ENCODE measurements at regions not wholly inside any gene's neighbourhood (a gene's known extent, or its start where the extent isn't known, plus 50 kb on each side); places are given as distances from the start of the nearest gene placed in this dataset.
"Not testable (repeated sequence)": the region's sequence is repeated elsewhere in the genome, so short reads cannot be mapped to it uniquely, and the experiment has no call there.

GRCh38 chr4:170464614-170465197 is 374.9 kb upstream of the AADAT start:
- Mint-ChIP-seq H3K36me3 (peaks cover 0 to 3% (median 0%) of the 10 kb centered on the region in 5 donors), H3K4me1 (no peaks in the 10 kb centered on the region), H3K9me3 (peaks cover 0 to 8% (median 2%) of the 10 kb centered on the region in 11 donors), H3K4me3 (no peak overlapping the region), H3K27ac (no peak overlapping the region), H3K27me3 (no peaks in the 10 kb centered on the region)
- Histone ChIP-seq H3K36me3 (ENCODE audit: control insufficient read depth in 2 of 3, insufficient read depth in 3 of 3, low read length in 3 of 3) (no peaks in the 10 kb centered on the region), H3K4me1 (ENCODE audit: control insufficient read depth in 2 of 2, insufficient read depth in 2 of 2, low read length in 2 of 2) (no peaks in the 10 kb centered on the region), H3K4me3 (ENCODE audit: low read length) (no peak overlapping the region), H3K27ac (ENCODE audit: low read depth, low read length) (no peak overlapping the region), H3K27me3 (ENCODE audit: control insufficient read depth in 2 of 2, insufficient read depth in 2 of 2, low read length in 2 of 2) (no peaks in the 10 kb centered on the region), H3K9me3 (ENCODE audit: control insufficient read depth in 2 of 3, low read length in 3 of 3) (no peaks in the 10 kb centered on the region)
- ChIA-PET POLR2A (no interaction called here), CTCF (no interaction called here)
- no peak for DNase-seq
- intact Hi-C loops (cut with micrococcal nuclease), result no loop called here
- no peak for ATAC-seq

DNA sequence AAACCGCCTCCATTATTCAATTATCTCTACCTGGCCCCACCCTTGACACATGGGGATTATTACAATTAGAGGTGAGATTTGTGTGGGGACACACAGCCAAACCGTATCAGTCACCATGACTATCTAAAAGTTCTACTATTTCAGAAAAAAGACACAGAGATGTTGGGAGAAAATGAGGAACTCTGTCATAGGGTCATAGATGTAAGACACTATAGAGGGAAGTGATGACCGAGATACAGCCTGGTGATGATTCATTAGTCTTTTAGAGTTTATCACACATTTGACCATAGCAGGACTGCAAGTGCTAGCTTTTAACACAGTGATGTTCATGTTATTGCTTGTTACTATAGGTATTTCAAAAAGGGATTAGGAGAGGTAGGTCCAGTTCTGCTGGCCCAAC is 357.0 kb upstream of the AADAT start:
- intact Hi-C loops (cut with micrococcal nuclease), result no loop called here
- CTCF ChIA-PET, result no interaction called here
- Histone ChIP-seq H3K27me3 (ENCODE audit: control insufficient read depth in 2 of 2, insufficient read depth in 2 of 2, low read length in 2 of 2) (no peaks in the 10 kb centered on the region), H3K4me1 (ENCODE audit: control insufficient read depth in 2 of 2, insufficient read depth in 2 of 2, low read length in 2 of 2) (no peaks in the 10 kb centered on the region), H3K36me3 (ENCODE audit: control insufficient read depth in 2 of 3, insufficient read depth in 3 of 3, low read length in 3 of 3) (no peaks in the 10 kb centered on the region), H3K27ac (ENCODE audit: low read depth, low read length) (no peak overlapping the region), H3K4me3 (ENCODE audit: low read length) (no peak overlapping the region), H3K9me3 (ENCODE audit: control insufficient read depth in 2 of 3, low read length in 3 of 3) (no peaks in the 10 kb centered on the region)
- peaks cover 0 to 20% (median 2%) of the 10 kb centered on the region in 11 donors for H3K9me3 Mint-ChIP-seq
- POLR2A ChIA-PET, result no interaction called here
- H3K27me3 Mint-ChIP-seq, result no peaks in the 10 kb centered on the region
- H3K27ac Mint-ChIP-seq, result no peak overlapping the region
- no peak for ATAC-seq
- H3K36me3 Mint-ChIP-seq, result no peaks in the 10 kb centered on the region
- no peak overlapping the region for H3K4me3 Mint-ChIP-seq
- no peak for DNase-seq
- H3K4me1 Mint-ChIP-seq, result no peaks in the 10 kb centered on the region

DNA sequence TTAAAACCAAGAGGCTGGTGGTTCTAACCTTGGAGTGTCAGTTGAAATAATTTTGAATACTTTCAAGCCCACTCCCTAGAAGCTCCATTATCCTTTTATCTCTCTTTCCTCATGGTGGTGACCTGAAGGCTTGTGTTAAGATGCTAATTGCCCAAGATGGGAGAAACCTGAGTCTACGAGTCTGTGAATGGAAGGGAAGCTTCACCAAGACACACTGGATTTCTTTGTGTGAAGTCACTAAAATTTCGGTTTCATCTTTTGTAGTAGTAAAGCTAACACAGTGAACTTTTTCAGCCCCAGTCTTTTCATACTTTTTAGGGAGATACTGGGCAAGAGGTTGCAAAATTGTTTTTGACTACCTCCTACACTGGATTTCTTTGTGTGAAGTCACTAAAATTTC is 351.4 kb upstream of the AADAT start:
- H3K4me3 ChIP-seq (ENCODE audit: low read length); DNase-seq; H3K27ac ChIP-seq (ENCODE audit: low read depth, low read length); H3K36me3 Mint-ChIP-seq; H3K4me1 Mint-ChIP-seq; H3K4me1 ChIP-seq (ENCODE audit: control insufficient read depth in 2 of 2, insufficient read depth in 2 of 2, low read length in 2 of 2); H3K27me3 ChIP-seq (ENCODE audit: control insufficient read depth in 2 of 2, insufficient read depth in 2 of 2, low read length in 2 of 2); H3K9me3 ChIP-seq (ENCODE audit: control insufficient read depth in 2 of 3, low read length in 3 of 3); POLR2A ChIA-PET; CTCF ChIA-PET; ATAC-seq; intact Hi-C loops (cut with micrococcal nuclease); H3K4me3 Mint-ChIP-seq; H3K27ac Mint-ChIP-seq; H3K36me3 ChIP-seq (ENCODE audit: control insufficient read depth in 2 of 3, insufficient read depth in 3 of 3, low read length in 3 of 3); H3K27me3 Mint-ChIP-seq: not testable (repeated sequence)
- H3K9me3 Mint-ChIP-seq, result peaks cover 0 to 13% (median 5%) of the 10 kb centered on the region in 11 donors

GRCh38 chr4:170428929-170429328 is 339.2 kb upstream of the AADAT start:
- Histone ChIP-seq H3K27me3 (ENCODE audit: control insufficient read depth in 2 of 2, insufficient read depth in 2 of 2, low read length in 2 of 2) (no peaks in the 10 kb centered on the region), H3K4me1 (ENCODE audit: control insufficient read depth in 2 of 2, insufficient read depth in 2 of 2, low read length in 2 of 2) (no peaks in the 10 kb centered on the region), H3K9me3 (ENCODE audit: control insufficient read depth in 2 of 3, low read length in 3 of 3) (no peaks in the 10 kb centered on the region), H3K4me3 (ENCODE audit: low read length) (no peak overlapping the region), H3K27ac (ENCODE audit: low read depth, low read length) (no peak overlapping the region), H3K36me3 (ENCODE audit: control insufficient read depth in 2 of 3, insufficient read depth in 3 of 3, low read length in 3 of 3) (no peaks in the 10 kb centered on the region)
- no peak for DNase-seq
- Mint-ChIP-seq H3K4me1 (no peaks in the 10 kb centered on the region), H3K4me3 (no peak overlapping the region), H3K27ac (no peak overlapping the region), H3K9me3 (peaks cover 0 to 7% (median 1%) of the 10 kb centered on the region in 11 donors), H3K27me3 (no peaks in the 10 kb centered on the region), H3K36me3 (no peaks in the 10 kb centered on the region)
- ATAC-seq, result no peak
- ChIA-PET POLR2A (no interaction called here), CTCF (no interaction called here)
- intact Hi-C loops (cut with micrococcal nuclease), result no loop called here

GRCh38 chr4:170425521-170426143 is 335.9 kb upstream of the AADAT start:
- Mint-ChIP-seq H3K27me3 (no peaks in the 10 kb centered on the region), H3K4me1 (no peaks in the 10 kb centered on the region), H3K27ac (no peak overlapping the region), H3K9me3 (peaks cover 0 to 11% (median 0%) of the 10 kb centered on the region in 11 donors), H3K36me3 (no peaks in the 10 kb centered on the region), H3K4me3 (no peak overlapping the region)
- Histone ChIP-seq H3K36me3 (ENCODE audit: control insufficient read depth in 2 of 3, insufficient read depth in 3 of 3, low read length in 3 of 3) (no peaks in the 10 kb centered on the region), H3K4me1 (ENCODE audit: control insufficient read depth in 2 of 2, insufficient read depth in 2 of 2, low read length in 2 of 2) (no peaks in the 10 kb centered on the region), H3K9me3 (ENCODE audit: control insufficient read depth in 2 of 3, low read length in 3 of 3) (no peaks in the 10 kb centered on the region), H3K27me3 (ENCODE audit: control insufficient read depth in 2 of 2, insufficient read depth in 2 of 2, low read length in 2 of 2) (no peaks in the 10 kb centered on the region), H3K27ac (ENCODE audit: low read depth, low read length) (no peak overlapping the region), H3K4me3 (ENCODE audit: low read length) (no peak overlapping the region)
- POLR2A ChIA-PET, result no interaction called here
- CTCF ChIA-PET, result no interaction called here
- intact Hi-C loops (cut with micrococcal nuclease), result no loop called here
- DNase-seq (no peak), ATAC-seq (no peak)

- Histone ChIP-seq H3K36me3 (ENCODE audit: control insufficient read depth in 2 of 3, insufficient read depth in 3 of 3, low read length in 3 of 3) (no peaks in the 10 kb centered on the region), H3K4me3 (ENCODE audit: low read length) (no peak overlapping the region), H3K4me1 (ENCODE audit: control insufficient read depth in 2 of 2, insufficient read depth in 2 of 2, low read length in 2 of 2) (no peaks in the 10 kb centered on the region), H3K27me3 (ENCODE audit: control insufficient read depth in 2 of 2, insufficient read depth in 2 of 2, low read length in 2 of 2) (no peaks in the 10 kb centered on the region), H3K27ac (ENCODE audit: low read depth, low read length) (no peak overlapping the region), H3K9me3 (ENCODE audit: control insufficient read depth in 2 of 3, low read length in 3 of 3) (no peaks in the 10 kb centered on the region)
- intact Hi-C loops (cut with micrococcal nuclease), result no loop called here
- Mint-ChIP-seq H3K36me3 (no peaks in the 10 kb centered on the region), H3K9me3 (peaks cover 0 to 11% (median 0%) of the 10 kb centered on the region in 11 donors), H3K27ac (no peak overlapping the region), H3K27me3 (no peaks in the 10 kb centered on the region), H3K4me1 (no peaks in the 10 kb centered on the region), H3K4me3 (no peak overlapping the region)
- no peak for DNase-seq
- no peak for ATAC-seq
- ChIA-PET CTCF (no interaction called here), POLR2A (no interaction called here)
Observed at GRCh38 chr4:170425040-170425439, 335.3 kb upstream of the AADAT start.

DNA sequence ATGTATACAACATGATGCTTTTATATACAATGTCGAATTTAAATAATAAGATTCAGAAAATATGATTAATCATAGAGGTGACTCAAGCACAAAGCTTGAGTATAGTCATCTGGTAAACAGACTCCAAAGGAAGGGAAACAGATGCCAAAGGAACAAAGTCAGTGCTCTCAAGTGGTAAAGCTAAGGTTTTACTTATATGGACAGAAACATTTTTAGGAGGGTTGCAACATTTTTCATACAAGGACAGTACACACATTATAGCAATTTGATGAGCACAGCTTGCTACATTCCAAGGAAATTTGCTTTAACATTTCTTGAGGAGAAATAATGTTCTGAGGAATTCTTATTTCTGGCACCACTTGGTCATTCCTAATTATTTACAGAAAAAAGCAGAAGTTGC is 333.4 kb upstream of the AADAT start:
- no peaks in the 10 kb centered on the region for H3K27me3 Mint-ChIP-seq
- no peak for DNase-seq
- H3K27ac ChIP-seq (ENCODE audit: low read depth, low read length), result no peak overlapping the region
- ChIA-PET POLR2A (no interaction called here), CTCF (no interaction called here)
- peaks cover 0 to 11% (median 1%) of the 10 kb centered on the region in 11 donors for H3K9me3 Mint-ChIP-seq
- ATAC-seq, result no peak
- no peaks in the 10 kb centered on the region for H3K36me3 ChIP-seq (ENCODE audit: control insufficient read depth in 2 of 3, insufficient read depth in 3 of 3, low read length in 3 of 3)
- H3K4me3 ChIP-seq (ENCODE audit: low read length), result no peak overlapping the region
- no peak overlapping the region for H3K27ac Mint-ChIP-seq
- H3K4me3 Mint-ChIP-seq, result no peak overlapping the region
- intact Hi-C loops (cut with micrococcal nuclease), result no loop called here
- no peaks in the 10 kb centered on the region for H3K36me3 Mint-ChIP-seq
- no peaks in the 10 kb centered on the region for H3K9me3 ChIP-seq (ENCODE audit: control insufficient read depth in 2 of 3, low read length in 3 of 3)
- H3K27me3 ChIP-seq (ENCODE audit: control insufficient read depth in 2 of 2, insufficient read depth in 2 of 2, low read length in 2 of 2), result no peaks in the 10 kb centered on the region
- H3K4me1 ChIP-seq (ENCODE audit: control insufficient read depth in 2 of 2, insufficient read depth in 2 of 2, low read length in 2 of 2), result no peaks in the 10 kb centered on the region
- no peaks in the 10 kb centered on the region for H3K4me1 Mint-ChIP-seq
